Psoas muscle (tissue), 7 donors: ENCODE measurements at regions not wholly inside any gene's neighbourhood (a gene's known extent, or its start where the extent isn't known, plus 50 kb on each side); places are given as distances from the start of the nearest gene placed in this dataset.

Experiments used
- ATAC-seq, 4 donors: fragments of 200-7000 bp; cut with Tn5 transposase; one replicate each; pipeline ENCODE4 v1.9.1; 2020; ENCODE audit warnings: moderate library complexity in 3 of 4, mild to moderate bottlenecking in 2 of 4
- DNase-seq, 2 donors: peaks; one replicate each; pipeline ENCODE4 v3.0.0-alpha.2; 2020
- H3K27ac ChIP-seq: fragments of 200-600 bp; one replicate; pipeline ENCODE4 v1.8.0; 2022
- H3K27me3 ChIP-seq, 3 donors: fragments of 200-600 bp in 1 of 3; one replicate each; pipeline versions ENCODE4 v1.6.1 to v1.8.0; 2013 to 2022; ENCODE audit warnings: low read length in 2 of 3, mild to moderate bottlenecking in 2 of 3, moderate library complexity in 1 of 3; ENCODE audit not compliant: insufficient read depth in 3 of 3
- H3K36me3 ChIP-seq, 2 donors: fragments of 200-600 bp in 1 of 2; one replicate each; pipeline versions ENCODE4 v1.6.1 to v1.8.0; 2013 to 2022; ENCODE audit warnings: low read depth in 1 of 2, mild to moderate bottlenecking in 1 of 2, moderate library complexity in 1 of 2; ENCODE audit not compliant: insufficient read depth in 1 of 2
- H3K4me1 ChIP-seq: fragments of 200-600 bp; one replicate; pipeline ENCODE4 v1.8.0; 2022
- H3K4me3 ChIP-seq: fragments of 200-600 bp; one replicate; pipeline ENCODE4 v1.8.0; 2022; ENCODE audit warnings: mild to moderate bottlenecking
- H3K9me3 ChIP-seq: fragments of 200-600 bp; one replicate; pipeline ENCODE4 v1.8.0; 2022
- WGBS, 3 donors: extraction: QIAGEN DNeasy Blood & Tissue Kit; methylation state at CpG; one replicate each; pipeline versions ENCODE4 v1.1.6 to v1.1.7; 2013; 5-methylcytosine and 5-hydroxymethylcytosine counted together
- intact Hi-C, 2 donors: fragments of 100-400 bp; cut with DNase I; formaldehyde crosslinking; loops; one replicate each; pipeline versions ENCODE4 v1.11.0 to v1.14.2; 2022
- TF ChIP-seq, protein P1 (sequence below): fragments of 200-600 bp; IDR thresholded peaks from one replicate; pipeline ENCODE4 v1.8.0; 2022; ENCODE audit warnings: antibody characterized with exemption
- donor health status: healthy with polysubstance abuse.
- donor health status: DM: no; HTN: no; CAD: no; lungs with moderate emphysema.
- donor health status: Bipolar disorder and iron deficiency.
- donor health status: healthy.
- donor health status: DM: yes; HTN: yes; CAD: no.
- donor health status: DM: no; HTN: no; CAD: no.
- donor health status: DM: yes; HTN: yes; CAD: no.

DNA sequence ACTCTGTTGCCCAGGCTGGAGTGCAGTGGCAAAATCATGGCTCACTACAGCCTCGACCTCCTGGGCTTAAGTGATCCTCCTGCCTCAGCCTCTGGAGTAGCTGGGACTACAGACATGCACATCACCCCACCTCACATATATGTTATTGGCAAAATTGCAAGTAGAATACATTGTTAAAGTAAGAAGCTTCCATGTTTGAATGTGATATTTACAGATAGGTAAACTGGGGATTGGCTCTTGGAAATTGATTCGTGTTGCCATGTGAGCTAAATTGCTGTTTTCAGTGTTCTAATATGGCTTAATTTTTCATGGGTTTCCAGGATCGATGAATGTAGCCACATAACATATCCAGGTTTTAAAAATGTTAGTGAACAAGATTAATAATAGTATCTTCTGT is 149.0 kb upstream of the ZNF217 start:
- no peaks in the 10 kb centered on the region for H3K36me3 ChIP-seq
- H3K9me3 ChIP-seq = no peaks in the 10 kb centered on the region
- intact Hi-C loops = no loop called here
- DNase-seq (no peak), ATAC-seq (no peak)
- no peak overlapping the region for H3K4me3 ChIP-seq
- peaks cover 5% of the 10 kb centered on the region for H3K4me1 ChIP-seq
- H3K27me3 ChIP-seq = peaks cover 0 to 2% (median 0%) of the 10 kb centered on the region in 3 donors
- WGBS, 3 donors = 86 to 94% (median 94%) methylated on average over 3 of the region's 3 CpGs
- TF ChIP-seq, protein P1, sequence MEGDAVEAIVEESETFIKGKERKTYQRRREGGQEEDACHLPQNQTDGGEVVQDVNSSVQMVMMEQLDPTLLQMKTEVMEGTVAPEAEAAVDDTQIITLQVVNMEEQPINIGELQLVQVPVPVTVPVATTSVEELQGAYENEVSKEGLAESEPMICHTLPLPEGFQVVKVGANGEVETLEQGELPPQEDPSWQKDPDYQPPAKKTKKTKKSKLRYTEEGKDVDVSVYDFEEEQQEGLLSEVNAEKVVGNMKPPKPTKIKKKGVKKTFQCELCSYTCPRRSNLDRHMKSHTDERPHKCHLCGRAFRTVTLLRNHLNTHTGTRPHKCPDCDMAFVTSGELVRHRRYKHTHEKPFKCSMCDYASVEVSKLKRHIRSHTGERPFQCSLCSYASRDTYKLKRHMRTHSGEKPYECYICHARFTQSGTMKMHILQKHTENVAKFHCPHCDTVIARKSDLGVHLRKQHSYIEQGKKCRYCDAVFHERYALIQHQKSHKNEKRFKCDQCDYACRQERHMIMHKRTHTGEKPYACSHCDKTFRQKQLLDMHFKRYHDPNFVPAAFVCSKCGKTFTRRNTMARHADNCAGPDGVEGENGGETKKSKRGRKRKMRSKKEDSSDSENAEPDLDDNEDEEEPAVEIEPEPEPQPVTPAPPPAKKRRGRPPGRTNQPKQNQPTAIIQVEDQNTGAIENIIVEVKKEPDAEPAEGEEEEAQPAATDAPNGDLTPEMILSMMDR = no peak
- no peak overlapping the region for H3K27ac ChIP-seq

DNA sequence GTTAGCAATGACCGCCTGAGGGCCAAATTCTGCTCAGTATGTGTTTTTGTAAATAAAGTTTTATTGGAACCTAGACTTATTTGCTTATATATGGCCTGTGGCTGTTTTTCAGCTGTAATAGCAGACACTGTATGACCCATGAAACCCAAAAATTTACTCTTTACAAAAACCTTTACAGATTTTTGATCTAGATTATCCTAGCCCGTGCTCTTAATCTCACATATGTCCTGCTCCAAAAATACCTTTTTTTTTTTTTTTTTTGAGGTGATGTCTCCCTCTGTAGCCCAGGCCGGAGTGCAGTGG is 148.0 kb upstream of the ZNF217 start:
- peaks cover 12% of the 10 kb centered on the region for H3K4me1 ChIP-seq
- no peak overlapping the region for H3K27ac ChIP-seq
- no peak overlapping the region for H3K4me3 ChIP-seq
- H3K27me3 ChIP-seq = peaks cover 0 to 3% (median 2%) of the 10 kb centered on the region in 3 donors
- intact Hi-C loops = no loop called here
- ATAC-seq (no peak), DNase-seq (no peak)
- H3K9me3 ChIP-seq = no peaks in the 10 kb centered on the region
- 99 to 100% (median 100%) methylated on average over 3 of the region's 3 CpGs for WGBS, 3 donors
- TF ChIP-seq, protein P1 = no peak
- no peaks in the 10 kb centered on the region for H3K36me3 ChIP-seq

DNA sequence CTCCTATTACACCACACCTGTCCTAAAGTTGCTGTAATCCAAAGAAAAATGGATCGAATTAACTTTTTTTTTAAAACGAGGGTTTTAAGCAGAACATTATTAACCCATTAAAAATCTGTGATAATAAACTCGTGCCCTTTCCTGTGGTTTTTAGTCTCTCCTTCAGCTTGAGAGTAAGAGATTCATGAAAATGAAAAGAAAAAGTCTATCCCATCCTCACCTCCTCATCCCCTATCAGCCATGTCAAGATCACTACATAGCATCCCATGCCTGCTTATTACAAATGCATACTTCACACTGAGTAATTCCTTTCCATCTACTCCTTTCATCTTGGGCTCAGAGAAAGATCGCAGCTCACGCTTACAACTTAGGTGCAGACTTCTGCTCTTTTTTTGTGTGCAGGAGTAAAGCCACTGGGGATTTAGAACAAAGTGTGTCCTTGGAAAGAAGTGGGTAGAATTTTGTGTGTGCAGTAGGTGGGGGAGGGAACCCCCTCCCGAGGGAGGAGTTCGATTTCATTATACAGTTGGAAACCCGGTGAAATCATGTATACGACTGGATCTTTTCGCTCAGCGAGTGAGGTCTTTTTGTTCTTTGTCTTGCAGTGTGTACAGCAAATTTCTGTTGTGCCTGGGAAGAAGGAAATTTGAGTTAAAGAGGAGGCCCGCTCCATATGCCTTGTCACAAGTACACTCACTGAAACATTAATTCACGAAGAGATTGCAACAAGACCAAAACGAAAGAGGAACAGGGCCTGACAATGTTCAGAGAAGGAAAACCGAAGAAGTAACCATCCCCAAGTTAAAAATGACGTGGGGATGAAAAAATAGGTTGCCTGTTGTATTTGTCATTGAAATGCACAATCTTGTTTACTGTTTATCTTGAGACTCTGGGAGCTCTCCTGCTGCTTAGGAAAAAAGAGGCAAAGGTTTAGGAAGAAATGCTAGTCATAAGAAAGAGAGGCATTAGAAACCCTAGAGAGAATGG is 146.5 kb upstream of the ZNF217 start:
- ATAC-seq = no peak
- H3K36me3 ChIP-seq = no peaks in the 10 kb centered on the region
- intact Hi-C loops = loop anchor here in 1 of 2 donors (5.0 kb wide), 1 partner anchor 87 kb away; no protein-coding TSS in a partner anchor
- H3K9me3 ChIP-seq = no peaks in the 10 kb centered on the region
- TF ChIP-seq, protein P1 = no peak
- WGBS, 3 donors = 69 to 73% (median 70%) methylated on average over 16 of the region's 16 CpGs
- no peak for DNase-seq
- H3K4me1 ChIP-seq = peaks cover 12% of the 10 kb centered on the region
- no peak overlapping the region for H3K27ac ChIP-seq
- no peak overlapping the region for H3K4me3 ChIP-seq
- H3K27me3 ChIP-seq = peaks cover 0 to 3% (median 2%) of the 10 kb centered on the region in 3 donors

DNA sequence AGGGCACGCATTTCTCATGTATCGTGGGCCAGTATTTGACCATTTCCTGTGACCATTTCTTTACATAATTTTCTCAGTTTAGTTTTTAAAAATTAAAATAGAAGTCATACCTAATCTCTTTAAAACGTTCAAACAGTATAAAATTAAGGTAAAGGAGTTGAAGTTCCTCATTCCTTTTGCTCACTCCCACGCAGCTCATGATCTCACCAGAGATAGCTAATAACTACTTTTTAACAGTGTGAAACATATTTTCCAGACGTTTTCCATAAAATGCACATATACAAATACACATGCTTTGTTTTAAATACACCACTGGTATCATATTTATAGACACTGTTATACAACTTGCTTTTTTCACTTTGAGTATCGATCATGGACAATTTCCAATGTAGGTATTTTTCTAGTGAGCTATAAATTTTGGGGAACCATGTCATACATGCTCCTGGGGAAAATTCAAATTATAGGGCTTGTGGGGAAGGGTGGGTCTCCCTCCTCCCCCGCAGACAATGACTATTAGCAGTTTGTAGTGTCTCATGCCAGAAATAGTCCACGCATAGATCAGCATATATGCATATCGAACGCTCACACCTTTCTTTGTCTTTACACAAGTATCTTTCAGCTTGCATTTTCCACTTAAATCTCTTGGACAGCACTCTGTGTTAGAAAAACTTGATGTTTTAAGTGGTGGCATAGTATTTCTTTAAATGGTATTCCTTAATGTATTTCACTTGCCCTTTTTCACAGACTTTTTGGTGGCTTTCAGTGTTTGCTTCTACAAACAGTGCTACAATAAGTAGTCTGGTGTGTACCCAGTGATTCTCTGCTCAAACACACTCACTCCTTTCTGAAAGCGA is 145.5 kb upstream of the ZNF217 start:
- H3K36me3 ChIP-seq = no peaks in the 10 kb centered on the region
- peak overlapping the region; percentile 60 for H3K27ac ChIP-seq
- ATAC-seq (no peak), DNase-seq (no peak)
- peaks cover 12% of the 10 kb centered on the region for H3K4me1 ChIP-seq
- TF ChIP-seq, protein P1 = no peak
- peak overlapping the region; percentile 24 for H3K4me3 ChIP-seq
- 70 to 77% (median 75%) methylated on average over 11 of the region's 11 CpGs for WGBS, 3 donors
- peaks cover 0 to 3% (median 2%) of the 10 kb centered on the region in 3 donors for H3K27me3 ChIP-seq
- no peaks in the 10 kb centered on the region for H3K9me3 ChIP-seq
- intact Hi-C loops = loop anchor here in 1 of 2 donors (5.0 kb wide), 1 partner anchor 88 kb away; no protein-coding TSS in a partner anchor
